GM23338 (cell line): ENCODE measurements at regions not wholly inside any gene's neighbourhood (a gene's known extent, or its start where the extent isn't known, plus 50 kb on each side); places are given as distances from the start of the nearest gene placed in this dataset.

Experiments
- ATAC-seq: fragments of 200-7000 bp; cut with Tn5 transposase; 3 replicates; pipeline ENCODE4 v1.9.1; 2020
- DNase-seq: peaks from one replicate; pipeline ENCODE4 v3.0.0-alpha.2; 2015; ENCODE audit warnings: low spot score
- H2AFZ ChIP-seq: fragments of 200-600 bp; sonication (generic); 2 replicates; pipeline ENCODE4 v1.8.0; 2016; ENCODE audit warnings: antibody characterized with exemption, mild to moderate bottlenecking, moderate library complexity
- H3F3A ChIP-seq: fragments of 200-600 bp; sonication (generic); replicated peaks from 2 replicates; pipeline ENCODE4 v1.8.0; 2017; ENCODE audit warnings: antibody characterized with exemption, mixed run types, low read depth
- H3K27ac ChIP-seq: fragments of 200-600 bp; sonication (generic); 2 replicates; pipeline ENCODE4 v1.6.1; 2016; ENCODE audit warnings: low read depth
- H3K27me3 ChIP-seq: fragments of 200-600 bp; sonication (generic); 2 replicates; pipeline ENCODE4 v1.8.0; 2016; ENCODE audit warnings: mild to moderate bottlenecking, mixed run types, moderate library complexity; ENCODE audit not compliant: insufficient read depth
- H3K36me3 ChIP-seq: fragments of 200-600 bp; sonication (generic); 2 replicates; pipeline ENCODE4 v1.8.0; 2016; ENCODE audit warnings: mild to moderate bottlenecking; ENCODE audit not compliant: insufficient read depth
- H3K4me1 ChIP-seq: fragments of 200-600 bp; sonication (generic); 2 replicates; pipeline ENCODE4 v1.8.0; 2016; ENCODE audit warnings: mild to moderate bottlenecking, moderate library complexity; ENCODE audit not compliant: insufficient read depth
- H3K4me2 ChIP-seq: fragments of 200-600 bp; sonication (generic); 2 replicates; pipeline ENCODE4 v1.7.1; 2017; ENCODE audit warnings: mixed run types
- H3K4me3 ChIP-seq: fragments of 200-600 bp; sonication (generic); 2 replicates; pipeline ENCODE4 v1.6.1; 2016; ENCODE audit warnings: mixed run types
- H3K79me2 ChIP-seq: fragments of 200-600 bp; sonication (generic); replicated peaks from 2 replicates; pipeline ENCODE4 v1.8.0; 2017; ENCODE audit warnings: mild to moderate bottlenecking; ENCODE audit not compliant: insufficient read depth
- H3K9me2 ChIP-seq: fragments of 200-600 bp; sonication (generic); 2 replicates; pipeline ENCODE4 v1.8.0; 2017; ENCODE audit not compliant: insufficient read depth
- H4K20me1 ChIP-seq: fragments of 200-600 bp; sonication (generic); replicated peaks from 2 replicates; pipeline ENCODE4 v1.8.0; 2017; ENCODE audit warnings: mild to moderate bottlenecking; ENCODE audit not compliant: insufficient read depth
- H3K27ac Mint-ChIP-seq: 2 replicates; pipeline ENCODE4 v1.8.0; 2020; ENCODE audit warnings: inconsistent platforms, mild to moderate bottlenecking, moderate library complexity, mixed read lengths
- H3K27me3 Mint-ChIP-seq: 3 replicates; pipeline ENCODE4 v1.8.0; 2022; ENCODE audit warnings: low read depth, mild to moderate bottlenecking, moderate library complexity, mixed read lengths, inconsistent platforms; ENCODE audit not compliant: insufficient read depth, poor library complexity
- H3K36me3 Mint-ChIP-seq: 3 replicates; pipeline ENCODE4 v1.8.0; 2021; ENCODE audit warnings: low read depth, mild to moderate bottlenecking, inconsistent platforms, moderate library complexity, mixed read lengths
- H3K4me1 Mint-ChIP-seq: 3 replicates; pipeline ENCODE4 v1.8.0; 2020; ENCODE audit warnings: mild to moderate bottlenecking, inconsistent platforms, mixed read lengths
- H3K4me3 Mint-ChIP-seq: 3 replicates; pipeline ENCODE4 v1.8.0; 2021; ENCODE audit warnings: moderate library complexity, mild to moderate bottlenecking, inconsistent platforms, mixed read lengths
- H3K9me3 Mint-ChIP-seq: 3 replicates; pipeline ENCODE4 v1.8.0; 2020; ENCODE audit warnings: moderate library complexity, mild to moderate bottlenecking, inconsistent platforms, mixed read lengths
- CREB1 ChIP-seq: fragments of 250-450 bp; sonication (Bioruptor Pico); IDR thresholded peaks from 2 replicates; pipeline ENCODE4 v1.5.0; 2020; ENCODE audit warnings: low read depth, mild to moderate bottlenecking, moderate library complexity
- ETS1 ChIP-seq: IDR thresholded peaks from 2 replicates; pipeline ENCODE4 v1.6.1; 2016; ENCODE audit warnings: antibody characterized with exemption
- EZH2 ChIP-seq: fragments of 200-600 bp; sonication (generic); IDR thresholded peaks from one replicate; pipeline ENCODE4 v1.8.0; 2017; ENCODE audit warnings: antibody characterized with exemption, mild to moderate bottlenecking, low read depth; ENCODE audit not compliant: unreplicated experiment
- EZH2phosphoT487 ChIP-seq: fragments of 200-600 bp; sonication (generic); IDR thresholded peaks from one replicate; pipeline ENCODE4 v1.8.1; 2018; ENCODE audit warnings: antibody characterized with exemption; ENCODE audit not compliant: unreplicated experiment
- JUNB ChIP-seq: IDR thresholded peaks from one replicate; pipeline ENCODE4 v1.6.1; 2016; ENCODE audit warnings: antibody characterized with exemption; ENCODE audit not compliant: unreplicated experiment
- NANOG ChIP-seq: IDR thresholded peaks from 2 replicates; pipeline ENCODE4 v1.6.1; 2016; ENCODE audit warnings: antibody characterized with exemption, borderline replicate concordance
- POLR2AphosphoS5 ChIP-seq: IDR thresholded peaks from 2 replicates; pipeline ENCODE4 v1.6.1; 2016; ENCODE audit warnings: antibody characterized with exemption, low read depth
- STAT1 ChIP-seq: IDR thresholded peaks from one replicate; pipeline ENCODE4 v1.6.1; 2016; ENCODE audit warnings: antibody characterized with exemption; ENCODE audit not compliant: unreplicated experiment
- ZNF114 ChIP-seq: fragments of 250-450 bp; sonication (Bioruptor Pico); IDR thresholded peaks from 2 replicates; pipeline ENCODE4 v1.5.0; 2020; ENCODE audit warnings: mild to moderate bottlenecking, moderate library complexity
- ZNF331 ChIP-seq: fragments of 250-450 bp; sonication (Bioruptor Pico); IDR thresholded peaks from 2 replicates; pipeline ENCODE4 v1.5.0; 2020; ENCODE audit warnings: low read depth, mild to moderate bottlenecking, moderate library complexity
- TF ChIP-seq, protein P1 (sequence below): IDR thresholded peaks from one replicate; pipeline ENCODE4 v1.6.1; 2018; ENCODE audit warnings: antibody characterized with exemption; ENCODE audit not compliant: unreplicated experiment
- TF ChIP-seq, protein P2 (sequence below): fragments of 250-450 bp; sonication (Bioruptor Pico); IDR thresholded peaks from 2 replicates; pipeline ENCODE4 v1.5.0; 2020; ENCODE audit warnings: mild to moderate bottlenecking, moderate library complexity
- TF ChIP-seq, protein P3 (sequence below), 2 experiments: fragments of 200-600 bp in 1 of 2; sonication (generic) in 1 of 2; conservative IDR thresholded peaks; 2 replicates each; pipeline versions ENCODE4 v1.5.1 to v1.6.1; 2016 to 2017; ENCODE audit warnings: antibody characterized with exemption in 2 of 2, low read depth in 2 of 2, mild to moderate bottlenecking in 2 of 2, moderate library complexity in 1 of 2

DNA sequence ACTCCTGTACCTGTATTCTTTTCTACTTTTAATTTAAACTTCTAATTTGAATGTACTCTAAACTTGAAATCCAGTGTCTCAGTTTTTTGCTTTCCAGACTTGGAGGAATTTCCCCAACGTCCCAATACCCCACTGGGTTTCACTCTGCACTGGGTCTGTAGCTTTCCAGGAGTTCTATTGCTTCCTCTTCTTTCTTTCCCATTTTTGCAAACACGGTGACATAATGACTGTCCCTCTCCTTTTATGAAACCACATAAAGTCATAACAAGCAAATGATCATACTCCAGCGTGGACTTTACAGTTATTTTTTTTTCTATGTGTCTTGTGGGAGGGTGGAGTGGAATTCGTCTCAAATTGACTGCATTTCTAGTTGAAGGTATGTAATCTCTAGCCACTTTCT is 97.1 kb downstream of the FASLG start:
- H3K27ac ChIP-seq: no peak overlapping the region

More for the DNA sequence above, 97.1 kb downstream of the FASLG start:
- H3F3A ChIP-seq: no peaks in the 10 kb centered on the region
- no peaks in the 10 kb centered on the region for H3K36me3 ChIP-seq
- H3K9me2 ChIP-seq: no peaks in the 10 kb centered on the region
- no peak overlapping the region for H3K4me3 ChIP-seq
- no peaks in the 10 kb centered on the region for H3K79me2 ChIP-seq
- no peak overlapping the region for H2AFZ ChIP-seq
- H3K4me1 ChIP-seq: no peaks in the 10 kb centered on the region
- no peaks in the 10 kb centered on the region for H3K4me1 Mint-ChIP-seq
- H3K27me3 Mint-ChIP-seq: peaks cover 3% of the 10 kb centered on the region
- H3K4me3 Mint-ChIP-seq: no peak overlapping the region
- H3K36me3 Mint-ChIP-seq: no peaks in the 10 kb centered on the region
- no peak overlapping the region for H3K4me2 ChIP-seq
- no peaks in the 10 kb centered on the region for H3K9me3 Mint-ChIP-seq
- H3K27ac Mint-ChIP-seq: no peak overlapping the region
- ATAC-seq: no peak
- no peak for DNase-seq
- TF ChIP-seq, protein P1, sequence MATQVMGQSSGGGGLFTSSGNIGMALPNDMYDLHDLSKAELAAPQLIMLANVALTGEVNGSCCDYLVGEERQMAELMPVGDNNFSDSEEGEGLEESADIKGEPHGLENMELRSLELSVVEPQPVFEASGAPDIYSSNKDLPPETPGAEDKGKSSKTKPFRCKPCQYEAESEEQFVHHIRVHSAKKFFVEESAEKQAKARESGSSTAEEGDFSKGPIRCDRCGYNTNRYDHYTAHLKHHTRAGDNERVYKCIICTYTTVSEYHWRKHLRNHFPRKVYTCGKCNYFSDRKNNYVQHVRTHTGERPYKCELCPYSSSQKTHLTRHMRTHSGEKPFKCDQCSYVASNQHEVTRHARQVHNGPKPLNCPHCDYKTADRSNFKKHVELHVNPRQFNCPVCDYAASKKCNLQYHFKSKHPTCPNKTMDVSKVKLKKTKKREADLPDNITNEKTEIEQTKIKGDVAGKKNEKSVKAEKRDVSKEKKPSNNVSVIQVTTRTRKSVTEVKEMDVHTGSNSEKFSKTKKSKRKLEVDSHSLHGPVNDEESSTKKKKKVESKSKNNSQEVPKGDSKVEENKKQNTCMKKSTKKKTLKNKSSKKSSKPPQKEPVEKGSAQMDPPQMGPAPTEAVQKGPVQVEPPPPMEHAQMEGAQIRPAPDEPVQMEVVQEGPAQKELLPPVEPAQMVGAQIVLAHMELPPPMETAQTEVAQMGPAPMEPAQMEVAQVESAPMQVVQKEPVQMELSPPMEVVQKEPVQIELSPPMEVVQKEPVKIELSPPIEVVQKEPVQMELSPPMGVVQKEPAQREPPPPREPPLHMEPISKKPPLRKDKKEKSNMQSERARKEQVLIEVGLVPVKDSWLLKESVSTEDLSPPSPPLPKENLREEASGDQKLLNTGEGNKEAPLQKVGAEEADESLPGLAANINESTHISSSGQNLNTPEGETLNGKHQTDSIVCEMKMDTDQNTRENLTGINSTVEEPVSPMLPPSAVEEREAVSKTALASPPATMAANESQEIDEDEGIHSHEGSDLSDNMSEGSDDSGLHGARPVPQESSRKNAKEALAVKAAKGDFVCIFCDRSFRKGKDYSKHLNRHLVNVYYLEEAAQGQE: no peak
- TF ChIP-seq POLR2AphosphoS5 (no peak), ZNF331 (CRISPR knock-in tag) (no peak), STAT1 (no peak), NANOG (no peak), JUNB (no peak), ETS1 (no peak), EZH2 (no peak), EZH2phosphoT487 (no peak), ZNF114 (CRISPR knock-in tag) (no peak), CREB1 (no peak)
- TF ChIP-seq, protein P2, sequence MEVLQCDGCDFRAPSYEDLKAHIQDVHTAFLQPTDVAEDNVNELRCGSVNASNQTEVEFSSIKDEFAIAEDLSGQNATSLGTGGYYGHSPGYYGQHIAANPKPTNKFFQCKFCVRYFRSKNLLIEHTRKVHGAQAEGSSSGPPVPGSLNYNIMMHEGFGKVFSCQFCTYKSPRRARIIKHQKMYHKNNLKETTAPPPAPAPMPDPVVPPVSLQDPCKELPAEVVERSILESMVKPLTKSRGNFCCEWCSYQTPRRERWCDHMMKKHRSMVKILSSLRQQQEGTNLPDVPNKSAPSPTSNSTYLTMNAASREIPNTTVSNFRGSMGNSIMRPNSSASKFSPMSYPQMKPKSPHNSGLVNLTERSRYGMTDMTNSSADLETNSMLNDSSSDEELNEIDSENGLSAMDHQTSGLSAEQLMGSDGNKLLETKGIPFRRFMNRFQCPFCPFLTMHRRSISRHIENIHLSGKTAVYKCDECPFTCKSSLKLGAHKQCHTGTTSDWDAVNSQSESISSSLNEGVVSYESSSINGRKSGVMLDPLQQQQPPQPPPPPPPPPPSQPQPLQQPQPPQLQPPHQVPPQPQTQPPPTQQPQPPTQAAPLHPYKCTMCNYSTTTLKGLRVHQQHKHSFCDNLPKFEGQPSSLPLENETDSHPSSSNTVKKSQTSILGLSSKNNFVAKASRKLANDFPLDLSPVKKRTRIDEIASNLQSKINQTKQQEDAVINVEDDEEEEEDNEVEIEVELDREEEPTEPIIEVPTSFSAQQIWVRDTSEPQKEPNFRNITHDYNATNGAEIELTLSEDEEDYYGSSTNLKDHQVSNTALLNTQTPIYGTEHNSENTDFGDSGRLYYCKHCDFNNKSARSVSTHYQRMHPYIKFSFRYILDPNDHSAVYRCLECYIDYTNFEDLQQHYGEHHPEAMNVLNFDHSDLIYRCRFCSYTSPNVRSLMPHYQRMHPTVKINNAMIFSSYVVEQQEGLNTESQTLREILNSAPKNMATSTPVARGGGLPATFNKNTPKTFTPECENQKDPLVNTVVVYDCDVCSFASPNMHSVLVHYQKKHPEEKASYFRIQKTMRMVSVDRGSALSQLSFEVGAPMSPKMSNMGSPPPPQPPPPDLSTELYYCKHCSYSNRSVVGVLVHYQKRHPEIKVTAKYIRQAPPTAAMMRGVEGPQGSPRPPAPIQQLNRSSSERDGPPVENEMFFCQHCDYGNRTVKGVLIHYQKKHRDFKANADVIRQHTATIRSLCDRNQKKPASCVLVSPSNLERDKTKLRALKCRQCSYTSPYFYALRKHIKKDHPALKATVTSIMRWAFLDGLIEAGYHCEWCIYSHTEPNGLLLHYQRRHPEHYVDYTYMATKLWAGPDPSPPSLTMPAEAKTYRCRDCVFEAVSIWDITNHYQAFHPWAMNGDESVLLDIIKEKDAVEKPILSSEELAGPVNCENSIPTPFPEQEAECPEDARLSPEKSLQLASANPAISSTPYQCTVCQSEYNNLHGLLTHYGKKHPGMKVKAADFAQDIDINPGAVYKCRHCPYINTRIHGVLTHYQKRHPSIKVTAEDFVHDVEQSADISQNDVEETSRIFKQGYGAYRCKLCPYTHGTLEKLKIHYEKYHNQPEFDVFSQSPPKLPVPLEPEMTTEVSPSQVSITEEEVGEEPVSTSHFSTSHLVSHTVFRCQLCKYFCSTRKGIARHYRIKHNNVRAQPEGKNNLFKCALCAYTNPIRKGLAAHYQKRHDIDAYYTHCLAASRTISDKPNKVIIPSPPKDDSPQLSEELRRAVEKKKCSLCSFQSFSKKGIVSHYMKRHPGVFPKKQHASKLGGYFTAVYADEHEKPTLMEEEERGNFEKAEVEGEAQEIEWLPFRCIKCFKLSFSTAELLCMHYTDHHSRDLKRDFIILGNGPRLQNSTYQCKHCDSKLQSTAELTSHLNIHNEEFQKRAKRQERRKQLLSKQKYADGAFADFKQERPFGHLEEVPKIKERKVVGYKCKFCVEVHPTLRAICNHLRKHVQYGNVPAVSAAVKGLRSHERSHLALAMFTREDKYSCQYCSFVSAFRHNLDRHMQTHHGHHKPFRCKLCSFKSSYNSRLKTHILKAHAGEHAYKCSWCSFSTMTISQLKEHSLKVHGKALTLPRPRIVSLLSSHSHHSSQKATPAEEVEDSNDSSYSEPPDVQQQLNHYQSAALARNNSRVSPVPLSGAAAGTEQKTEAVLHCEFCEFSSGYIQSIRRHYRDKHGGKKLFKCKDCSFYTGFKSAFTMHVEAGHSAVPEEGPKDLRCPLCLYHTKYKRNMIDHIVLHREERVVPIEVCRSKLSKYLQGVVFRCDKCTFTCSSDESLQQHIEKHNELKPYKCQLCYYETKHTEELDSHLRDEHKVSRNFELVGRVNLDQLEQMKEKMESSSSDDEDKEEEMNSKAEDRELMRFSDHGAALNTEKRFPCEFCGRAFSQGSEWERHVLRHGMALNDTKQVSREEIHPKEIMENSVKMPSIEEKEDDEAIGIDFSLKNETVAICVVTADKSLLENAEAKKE (CRISPR knock-in tag): no peak
- TF ChIP-seq, protein P3, sequence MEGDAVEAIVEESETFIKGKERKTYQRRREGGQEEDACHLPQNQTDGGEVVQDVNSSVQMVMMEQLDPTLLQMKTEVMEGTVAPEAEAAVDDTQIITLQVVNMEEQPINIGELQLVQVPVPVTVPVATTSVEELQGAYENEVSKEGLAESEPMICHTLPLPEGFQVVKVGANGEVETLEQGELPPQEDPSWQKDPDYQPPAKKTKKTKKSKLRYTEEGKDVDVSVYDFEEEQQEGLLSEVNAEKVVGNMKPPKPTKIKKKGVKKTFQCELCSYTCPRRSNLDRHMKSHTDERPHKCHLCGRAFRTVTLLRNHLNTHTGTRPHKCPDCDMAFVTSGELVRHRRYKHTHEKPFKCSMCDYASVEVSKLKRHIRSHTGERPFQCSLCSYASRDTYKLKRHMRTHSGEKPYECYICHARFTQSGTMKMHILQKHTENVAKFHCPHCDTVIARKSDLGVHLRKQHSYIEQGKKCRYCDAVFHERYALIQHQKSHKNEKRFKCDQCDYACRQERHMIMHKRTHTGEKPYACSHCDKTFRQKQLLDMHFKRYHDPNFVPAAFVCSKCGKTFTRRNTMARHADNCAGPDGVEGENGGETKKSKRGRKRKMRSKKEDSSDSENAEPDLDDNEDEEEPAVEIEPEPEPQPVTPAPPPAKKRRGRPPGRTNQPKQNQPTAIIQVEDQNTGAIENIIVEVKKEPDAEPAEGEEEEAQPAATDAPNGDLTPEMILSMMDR (conservative IDR thresholded peaks at IDR 0.05; ENCODE audit: low read depth in 2 of 2): no peak
- no peaks in the 10 kb centered on the region for H4K20me1 ChIP-seq
- H3K27me3 ChIP-seq: no peaks in the 10 kb centered on the region
